HCT116 (cell line): ENCODE measurements at regions not wholly inside any gene's neighbourhood (a gene's known extent, or its start where the extent isn't known, plus 50 kb on each side); places are given as distances from the start of the nearest gene placed in this dataset.

Experiments
- ATAC-seq: fragments of 200-7000 bp; cut with Tn5 transposase; 2 replicates; pipeline ENCODE4 v1.9.1; 2020; ENCODE audit warnings: mild to moderate bottlenecking, moderate library complexity
- BruUV-seq: library from RNA; stranded (reverse); fragments of 400-500 nt; replicated peaks from 2 replicates; lab custom pipeline; 2021; lab: Mats Ljungman, UMichigan
- CTCF ChIA-PET: fragments of 300-600 bp; sonication (Branson Sonifier 250); formaldehyde crosslinking; loops from one replicate; lab custom pipeline; 2021; ENCODE audit warnings: antibody characterized with exemption; lab: Charles Lee
- POLR2A ChIA-PET: fragments of 300-600, 350-600 bp; sonication (Branson Sonifier 250); formaldehyde crosslinking; loops from one replicate; lab custom pipeline; 2021; ENCODE audit warnings: antibody characterized with exemption; lab: Charles Lee
- RAD21 ChIA-PET, 2 experiments: fragments of 300-600 bp; sonication (Branson Sonifier 250); formaldehyde crosslinking; loops; one replicate each; lab custom pipeline; 2023; ENCODE audit warnings: low total read pairs in 2 of 2; ENCODE audit not compliant: uncharacterized antibody in 2 of 2, unreplicated experiment in 2 of 2, low non-redundant PET in 1 of 2; lab: Charles Lee
- DNase-seq: peaks from one replicate; pipeline ENCODE4 v3.0.0-alpha.2; 2010; ENCODE audit warnings: low read depth, low spot score
- H2AFZ ChIP-seq: fragments of 200-600 bp; shearing (Covaris generic), sonication (generic); 2 replicates; pipeline ENCODE4 v1.6.1; 2017; ENCODE audit warnings: low read depth, mixed run types, mixed read lengths, antibody characterized with exemption, low read length; ENCODE audit not compliant: poor library complexity, severe bottlenecking
- H3K27ac ChIP-seq: 2 replicates; pipeline ENCODE4 v1.5.1; 2012; ENCODE audit warnings: low read depth, low read length
- H3K27me3 ChIP-seq: fragments of 200-600 bp; sonication (generic); 2 replicates; pipeline ENCODE4 v1.6.1; 2016; ENCODE audit warnings: mixed run types, low read length, mixed read lengths; ENCODE audit not compliant: insufficient read depth
- H3K36me3 ChIP-seq, 2 experiments: fragments of 200-500 bp in 1 of 2; fragments of 200-600 bp in 1 of 2; sonication (Bioruptor generic) in 1 of 2; sonication (generic) in 1 of 2; 2 replicates each; pipeline versions ENCODE4 v1.5.1 to v1.6.1; 2014 to 2016; ENCODE audit warnings: low read length in 2 of 2, inconsistent platforms in 1 of 2, mixed read lengths in 1 of 2, mixed run types in 1 of 2; ENCODE audit not compliant: insufficient read depth in 2 of 2, control insufficient read depth in 1 of 2
- H3K4me1 ChIP-seq, 2 experiments: fragments of 200-600 bp in 1 of 2; sonication (generic) in 1 of 2; 2 replicates each; pipeline versions ENCODE4 v1.5.1 to v1.6.1; 2012 to 2017; ENCODE audit warnings: low read length in 2 of 2, inconsistent platforms in 1 of 2, mild to moderate bottlenecking in 1 of 2, mixed read lengths in 1 of 2, mixed run types in 1 of 2, moderate library complexity in 1 of 2; ENCODE audit not compliant: insufficient read depth in 2 of 2, control insufficient read depth in 1 of 2
- H3K4me2 ChIP-seq: fragments of 200-600 bp; sonication (generic); 2 replicates; pipeline ENCODE4 v1.6.1; 2017; ENCODE audit warnings: mixed run types, low read length, mixed read lengths
- H3K4me3 ChIP-seq, 2 experiments: fragments of 200-600 bp in 1 of 2; sonication (generic) in 1 of 2; replicated peaks in 1 of 2; 2 replicates each; pipeline ENCODE4 v1.5.1; 2011 to 2016; ENCODE audit warnings: low read length in 2 of 2, control low read depth in 1 of 2, low read depth in 1 of 2, mild to moderate bottlenecking in 1 of 2, mixed read lengths in 1 of 2, mixed run types in 1 of 2
- H3K79me2 ChIP-seq: fragments of 200-600 bp; sonication (generic); 2 replicates; pipeline ENCODE4 v1.6.1; 2017; ENCODE audit warnings: mild to moderate bottlenecking, mixed run types, low read length, moderate library complexity, mixed read lengths; ENCODE audit not compliant: insufficient read depth
- H3K9ac ChIP-seq: fragments of 200-600 bp; sonication (generic); 2 replicates; pipeline ENCODE4 v1.6.1; 2016; ENCODE audit warnings: low read length, mixed read lengths
- H3K9me2 ChIP-seq: fragments of 200-600 bp; sonication (generic), shearing (Covaris generic); 2 replicates; pipeline ENCODE4 v1.6.1; 2017; ENCODE audit warnings: mixed run types, mild to moderate bottlenecking, moderate library complexity; ENCODE audit not compliant: insufficient read depth
- H3K9me3 ChIP-seq, 2 experiments: fragments of 200-500 bp in 1 of 2; fragments of 200-600 bp in 1 of 2; sonication (Bioruptor generic) in 1 of 2; sonication (generic) in 1 of 2; 2 replicates each; pipeline ENCODE4 v1.6.1; 2014 to 2017; ENCODE audit warnings: low read length in 2 of 2, mixed read lengths in 2 of 2, inconsistent platforms in 1 of 2, low read depth in 1 of 2, mild to moderate bottlenecking in 1 of 2, mixed run types in 1 of 2, moderate library complexity in 1 of 2; ENCODE audit not compliant: control insufficient read depth in 1 of 2, insufficient read depth in 1 of 2
- H4K20me1 ChIP-seq: fragments of 200-600 bp; sonication (generic), shearing (Covaris generic); 2 replicates; pipeline ENCODE4 v1.6.1; 2017; ENCODE audit warnings: mixed run types, mild to moderate bottlenecking, moderate library complexity; ENCODE audit not compliant: insufficient read depth
- SIN3A ChIP-seq: IDR thresholded peaks from 2 replicates; pipeline ENCODE4 v1.6.1; 2012; ENCODE audit warnings: low read depth
- SP1 ChIP-seq: IDR thresholded peaks from 2 replicates; pipeline ENCODE4 v1.6.1; 2012; ENCODE audit warnings: low read depth
- SRF ChIP-seq: IDR thresholded peaks from 2 replicates; pipeline ENCODE4 v1.6.1; 2012; ENCODE audit warnings: low read depth
- intact Hi-C: fragments of 100-400 bp; cut with micrococcal nuclease; formaldehyde crosslinking; loops from 2 replicates; pipeline ENCODE4 v1.10.0; 2022
- TF ChIP-seq, protein P1 (sequence below): IDR thresholded peaks from 2 replicates; pipeline ENCODE4 v1.6.1; 2012
- TF ChIP-seq, protein P2 (sequence below): IDR thresholded peaks from 2 replicates; pipeline ENCODE4 v1.6.1; 2011; ENCODE audit warnings: mild to moderate bottlenecking, low read length, moderate library complexity; ENCODE audit not compliant: insufficient replicate concordance; ENCODE audit errors: extremely low read depth

DNA sequence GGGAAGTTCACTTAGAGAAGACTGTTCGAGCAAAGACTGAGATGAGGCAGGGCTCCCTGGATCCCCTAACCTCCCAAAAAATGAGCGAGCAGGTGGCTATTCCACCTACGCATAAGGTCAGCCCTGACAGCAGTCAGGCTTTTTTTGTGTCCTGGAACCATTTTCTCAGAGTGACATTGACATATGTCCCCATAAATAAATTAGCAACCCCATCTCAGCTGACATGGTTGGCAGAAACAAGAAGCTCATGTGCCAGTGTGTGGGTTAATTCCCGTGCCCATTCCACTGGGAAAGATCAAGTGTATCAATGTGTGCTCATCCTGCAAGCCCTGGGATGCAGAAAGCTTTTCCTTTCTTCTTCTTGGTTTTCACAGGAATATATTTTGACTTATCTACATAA, 740.4 kb upstream of the CELF4 start (continued):
- TF ChIP-seq, protein P1, sequence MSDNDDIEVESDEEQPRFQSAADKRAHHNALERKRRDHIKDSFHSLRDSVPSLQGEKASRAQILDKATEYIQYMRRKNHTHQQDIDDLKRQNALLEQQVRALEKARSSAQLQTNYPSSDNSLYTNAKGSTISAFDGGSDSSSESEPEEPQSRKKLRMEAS, result no peak
- TF ChIP-seq, protein P2, sequence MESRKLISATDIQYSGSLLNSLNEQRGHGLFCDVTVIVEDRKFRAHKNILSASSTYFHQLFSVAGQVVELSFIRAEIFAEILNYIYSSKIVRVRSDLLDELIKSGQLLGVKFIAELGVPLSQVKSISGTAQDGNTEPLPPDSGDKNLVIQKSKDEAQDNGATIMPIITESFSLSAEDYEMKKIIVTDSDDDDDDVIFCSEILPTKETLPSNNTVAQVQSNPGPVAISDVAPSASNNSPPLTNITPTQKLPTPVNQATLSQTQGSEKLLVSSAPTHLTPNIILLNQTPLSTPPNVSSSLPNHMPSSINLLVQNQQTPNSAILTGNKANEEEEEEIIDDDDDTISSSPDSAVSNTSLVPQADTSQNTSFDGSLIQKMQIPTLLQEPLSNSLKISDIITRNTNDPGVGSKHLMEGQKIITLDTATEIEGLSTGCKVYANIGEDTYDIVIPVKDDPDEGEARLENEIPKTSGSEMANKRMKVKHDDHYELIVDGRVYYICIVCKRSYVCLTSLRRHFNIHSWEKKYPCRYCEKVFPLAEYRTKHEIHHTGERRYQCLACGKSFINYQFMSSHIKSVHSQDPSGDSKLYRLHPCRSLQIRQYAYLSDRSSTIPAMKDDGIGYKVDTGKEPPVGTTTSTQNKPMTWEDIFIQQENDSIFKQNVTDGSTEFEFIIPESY, result no peak

DNA sequence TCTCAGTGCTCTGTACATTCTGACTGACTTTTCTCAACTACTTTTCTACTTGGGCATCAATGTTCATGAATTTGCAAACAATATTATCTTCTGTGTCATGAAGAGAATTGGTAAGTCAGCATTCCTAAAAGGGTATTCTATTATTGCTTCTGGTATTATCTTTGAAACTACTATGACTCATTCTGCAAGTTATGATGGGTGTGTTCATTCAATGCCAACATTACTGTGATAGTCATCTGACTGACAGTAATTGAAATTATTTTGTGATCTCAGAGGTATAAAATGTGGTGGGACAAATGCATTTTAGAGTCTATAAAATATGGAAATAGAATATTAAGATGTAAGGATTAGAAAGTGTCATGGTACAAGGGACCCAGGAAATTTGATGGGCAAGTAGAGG, 736.0 kb upstream of the CELF4 start:
- intact Hi-C loops, result no loop called here
- no peaks in the 10 kb centered on the region for H3K4me1 ChIP-seq
- DNase-seq (no peak), ATAC-seq (no peak)
- TF ChIP-seq SP1 (no peak), SIN3A (no peak)
- H4K20me1 ChIP-seq, result no peaks in the 10 kb centered on the region
- ChIA-PET RAD21 (no interaction called here), CTCF (no interaction called here), POLR2A (no interaction called here)
- no peak overlapping the region for H3K9ac ChIP-seq
- no peaks in the 10 kb centered on the region for H3K27me3 ChIP-seq
- BruUV-seq, result no TSS peak
- H3K9me2 ChIP-seq, result no peaks in the 10 kb centered on the region
- H3K79me2 ChIP-seq, result no peaks in the 10 kb centered on the region
- H3K9me3 ChIP-seq, result peaks cover 9 to 17% of the 10 kb centered on the region in 2 experiments; a peak in 2 of 4 replicates
- H2AFZ ChIP-seq, result no peak overlapping the region
- no peak overlapping the region for H3K4me3 ChIP-seq
- H3K4me2 ChIP-seq, result no peak overlapping the region
- no peak overlapping the region for H3K27ac ChIP-seq
- H3K36me3 ChIP-seq, result no peaks in the 10 kb centered on the region

DNA sequence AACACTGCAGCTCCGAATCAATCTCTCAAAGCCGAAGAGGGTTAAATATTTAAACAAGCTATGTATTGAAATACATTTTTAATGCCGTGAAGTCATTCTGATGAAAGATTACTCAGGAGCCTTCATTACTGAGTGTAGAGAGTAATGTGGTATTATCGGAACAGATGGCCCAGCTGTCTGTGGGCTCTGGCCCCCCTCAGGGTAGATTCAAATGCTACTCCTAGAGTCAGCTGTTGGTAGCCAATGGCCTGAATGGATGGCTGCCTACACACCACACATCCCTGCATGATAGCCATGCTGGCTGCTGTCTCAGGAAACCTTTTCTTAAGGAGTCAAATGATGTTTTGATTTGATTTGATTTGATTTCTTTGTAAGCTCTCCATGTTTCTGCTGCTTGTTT, 732.3 kb upstream of the CELF4 start:
- ATAC-seq (no peak), DNase-seq (no peak)
- peaks cover 9 to 20% of the 10 kb centered on the region in 2 experiments; a peak in 2 of 4 replicates for H3K9me3 ChIP-seq
- no peak overlapping the region for H3K4me3 ChIP-seq
- H3K4me1 ChIP-seq, result no peaks in the 10 kb centered on the region
- no peaks in the 10 kb centered on the region for H3K9me2 ChIP-seq
- CTCF ChIA-PET, result no interaction called here
- H4K20me1 ChIP-seq, result no peaks in the 10 kb centered on the region; the same call in 1 of the 2 replicates
- intact Hi-C loops, result no loop called here
- H2AFZ ChIP-seq, result no peak overlapping the region
- H3K9ac ChIP-seq, result no peak overlapping the region
- no peak overlapping the region for H3K27ac ChIP-seq
- H3K4me2 ChIP-seq, result no peak overlapping the region
- no TSS peak for BruUV-seq
- RAD21 ChIA-PET, result no interaction called here
- POLR2A ChIA-PET, result no interaction called here
- no peaks in the 10 kb centered on the region for H3K27me3 ChIP-seq
- no peak for TF ChIP-seq SRF
- TF ChIP-seq, all 23 proteins: peak for 0
- Histone ChIP-seq H3K79me2 (no peaks in the 10 kb centered on the region), H3K36me3 (no peaks in the 10 kb centered on the region)
